Tibial nerve (tissue), 4 donors: ENCODE measurements at regions not wholly inside any gene's neighbourhood (a gene's known extent, or its start where the extent isn't known, plus 50 kb on each side); places are given as distances from the start of the nearest gene placed in this dataset.
"Not testable (repeated sequence)": the region's sequence is repeated elsewhere in the genome, so short reads cannot be mapped to it uniquely, and the experiment has no call there.

Experiments
- DNase-seq, 2 donors: peaks; one replicate each; pipeline ENCODE4 v3.0.0-alpha.2; 2019; ENCODE audit warnings: low spot score in 2 of 2
- H3K27ac ChIP-seq, 4 donors: fragments of 200-600 bp; sonication (generic) in 3 of 4; one replicate each; pipeline ENCODE4 v1.5.1; 2017 to 2019; ENCODE audit warnings: mild to moderate bottlenecking in 1 of 4
- H3K27me3 ChIP-seq, 2 donors: fragments of 200-600 bp; sonication (generic) in 1 of 2; one replicate each; pipeline versions ENCODE4 v1.5.1 to v1.6.0; 2017 to 2019
- H3K36me3 ChIP-seq, 3 donors: fragments of 200-600 bp; sonication (generic); one replicate each; pipeline ENCODE4 v1.5.1; 2018 to 2019
- H3K4me1 ChIP-seq, 4 donors: fragments of 200-600 bp; sonication (generic) in 3 of 4; one replicate each; pipeline ENCODE4 v1.5.1; 2017 to 2019
- H3K4me3 ChIP-seq, 4 donors: fragments of 200-600 bp; sonication (generic) in 3 of 4; one replicate each; pipeline ENCODE4 v1.5.1; 2017 to 2019; ENCODE audit warnings: mild to moderate bottlenecking in 1 of 4, moderate library complexity in 1 of 4
- H3K9me3 ChIP-seq, 4 donors: fragments of 200-600 bp; sonication (generic) in 3 of 4; one replicate each; pipeline ENCODE4 v1.5.1; 2017 to 2019
- CTCF ChIP-seq, 5 experiments: fragments of 200-600 bp in 3 of 5; fragments of 450-650 bp in 2 of 5; sonication (generic) in 3 of 5; IDR thresholded peaks; one replicate each; pipeline ENCODE4 v1.5.1; 2016 to 2019; ENCODE audit warnings: antibody characterized with exemption in 5 of 5, mild to moderate bottlenecking in 3 of 5, moderate library complexity in 2 of 5
- EP300 ChIP-seq, 2 donors: sonication (generic); formaldehyde crosslinking; IDR thresholded peaks; one replicate each; pipeline ENCODE4 v1.6.1; 2017; ENCODE audit warnings: antibody characterized with exemption in 2 of 2, mild to moderate bottlenecking in 1 of 2
- POLR2A ChIP-seq, 2 donors: fragments of 450-650 bp; IDR thresholded peaks; one replicate each; pipeline ENCODE4 v1.6.1; 2017; ENCODE audit warnings: antibody characterized with exemption in 2 of 2, mild to moderate bottlenecking in 2 of 2, moderate library complexity in 2 of 2
- WGBS, 2 donors: methylation state at CpG; one replicate each; pipeline ENCODE4 v1.1.5; 2018; 5-methylcytosine and 5-hydroxymethylcytosine counted together

GRCh38 chr6:82619573-82619972, 256.0 kb downstream of the TPBG start:
- Histone ChIP-seq H3K4me1 (no peaks in the 10 kb centered on the region), H3K27ac (no peak overlapping the region), H3K4me3 (no peak overlapping the region), H3K9me3 (no peaks in the 10 kb centered on the region), H3K27me3 (no peaks in the 10 kb centered on the region), H3K36me3 (no peaks in the 10 kb centered on the region)
- DNase-seq = no peak
- TF ChIP-seq CTCF (IDR thresholded peaks at IDR 0.05) (no peak), POLR2A (IDR thresholded peaks at IDR 0.05) (no peak), EP300 (IDR thresholded peaks at IDR 0.05) (no peak)

DNA sequence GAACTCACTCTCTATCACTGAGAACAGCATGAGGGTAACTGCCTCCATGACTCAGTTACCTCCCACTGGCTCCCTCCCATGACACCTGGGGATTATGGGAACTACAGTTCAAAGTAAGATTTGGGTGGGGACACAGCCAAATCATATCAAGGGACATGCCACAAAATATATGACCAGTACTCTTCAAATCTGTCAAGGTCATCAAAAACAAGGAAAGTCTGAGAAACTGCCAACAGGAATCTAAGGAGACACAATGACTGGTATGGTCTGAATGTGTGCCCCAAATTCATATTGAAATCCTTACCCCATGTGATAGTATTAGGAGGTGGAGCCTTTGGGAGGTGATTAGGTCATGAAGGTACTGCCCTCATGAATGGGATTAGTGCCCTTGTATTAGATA, 258.8 kb downstream of the TPBG start:
- H3K27ac ChIP-seq = no peak overlapping the region
- no peaks in the 10 kb centered on the region for H3K36me3 ChIP-seq
- no peak for DNase-seq
- H3K4me1 ChIP-seq = no peaks in the 10 kb centered on the region
- no peak overlapping the region for H3K4me3 ChIP-seq
- no peaks in the 10 kb centered on the region for H3K27me3 ChIP-seq
- TF ChIP-seq EP300 (IDR thresholded peaks at IDR 0.05) (no peak), CTCF (IDR thresholded peaks at IDR 0.05) (no peak), POLR2A (IDR thresholded peaks at IDR 0.05) (no peak)
- H3K9me3 ChIP-seq = no peaks in the 10 kb centered on the region

DNA sequence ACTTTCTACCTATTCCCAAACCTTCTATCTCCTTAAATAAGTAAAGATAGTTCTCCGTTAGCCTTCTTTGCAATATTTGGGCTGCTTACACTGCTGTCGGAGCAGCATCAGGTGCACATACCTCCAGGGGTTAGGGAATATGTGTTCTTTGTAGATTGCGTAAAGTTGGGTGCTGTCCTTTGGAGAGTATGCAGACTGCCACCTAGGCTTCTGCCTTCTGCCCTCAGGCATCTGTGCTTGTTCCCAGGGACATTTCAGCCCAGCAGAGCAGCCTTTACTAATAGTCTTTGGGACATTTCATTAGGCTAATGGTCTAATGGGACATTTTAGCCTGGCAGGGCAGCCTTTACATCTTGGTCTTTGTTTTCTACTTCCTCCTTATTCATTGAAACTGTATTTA, 260.6 kb downstream of the TPBG start:
- H3K36me3 ChIP-seq = no peaks in the 10 kb centered on the region
- H3K4me1 ChIP-seq = no peaks in the 10 kb centered on the region
- TF ChIP-seq EP300 (IDR thresholded peaks at IDR 0.05) (no peak), POLR2A (IDR thresholded peaks at IDR 0.05) (no peak), CTCF (IDR thresholded peaks at IDR 0.05) (no peak)
- DNase-seq = no peak
- no peak overlapping the region for H3K27ac ChIP-seq
- no peaks in the 10 kb centered on the region for H3K27me3 ChIP-seq
- WGBS, 2 donors = 88 to 89% methylated on average over 3 of the region's 3 CpGs
- H3K9me3 ChIP-seq = no peaks in the 10 kb centered on the region
- no peak overlapping the region for H3K4me3 ChIP-seq

- not testable (repeated sequence) for H3K27me3 ChIP-seq, H3K36me3 ChIP-seq, H3K9me3 ChIP-seq, H3K4me1 ChIP-seq, DNase-seq, H3K27ac ChIP-seq, H3K4me3 ChIP-seq
- 93 to 97% methylated on average over 2 of the region's 2 CpGs for WGBS, 2 donors
These were observed 263.3 kb downstream of the TPBG start for GRCh38 chr6:82626946-82627345.

DNA sequence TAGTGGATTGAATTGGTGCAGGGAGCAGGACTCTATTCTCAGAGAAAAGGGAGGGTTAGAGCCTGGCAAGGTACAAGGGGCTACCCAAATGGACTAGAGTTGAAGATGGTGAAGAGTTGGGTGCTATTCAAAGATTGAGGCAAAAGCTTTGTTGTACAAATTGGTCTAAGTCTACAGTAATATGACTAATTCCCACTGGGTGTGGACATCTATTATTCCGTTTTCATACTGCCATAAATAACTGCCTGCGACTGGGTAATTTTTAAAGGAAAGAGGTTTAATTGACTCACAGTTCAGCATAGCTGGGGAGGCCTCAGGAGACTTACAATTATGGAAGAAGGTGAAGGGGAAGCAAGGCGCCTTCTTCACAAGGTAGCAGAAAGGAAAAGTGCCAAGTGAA, 266.3 kb downstream of the TPBG start:
- Histone ChIP-seq H3K4me1 (no peaks in the 10 kb centered on the region), H3K9me3 (peaks cover 0 to 5% (median 0%) of the 10 kb centered on the region in 4 donors), H3K27ac (no peak overlapping the region), H3K36me3 (no peaks in the 10 kb centered on the region), H3K4me3 (no peak overlapping the region), H3K27me3 (no peaks in the 10 kb centered on the region)
- DNase-seq = no peak
- no peak for TF ChIP-seq CTCF (IDR thresholded peaks at IDR 0.05)
- no peak for TF ChIP-seq POLR2A (IDR thresholded peaks at IDR 0.05)
- no peak for TF ChIP-seq EP300 (IDR thresholded peaks at IDR 0.05)
- 90 to 93% methylated on average over 3 of the region's 3 CpGs for whole genome bisulfite sequencing, 2 donors

- H3K9me3 ChIP-seq = peaks cover 0 to 10% (median 0%) of the 10 kb centered on the region in 4 donors
- no peak overlapping the region for H3K27ac ChIP-seq
- 83 to 96% methylated on average over 1 of the region's 1 CpG for WGBS, 2 donors
- TF ChIP-seq CTCF (IDR thresholded peaks at IDR 0.05) (no peak), POLR2A (IDR thresholded peaks at IDR 0.05) (no peak), EP300 (IDR thresholded peaks at IDR 0.05) (no peak)
- no peaks in the 10 kb centered on the region for H3K27me3 ChIP-seq
- no peaks in the 10 kb centered on the region for H3K36me3 ChIP-seq
- no peak for DNase-seq
- no peak overlapping the region for H3K4me3 ChIP-seq
- no peaks in the 10 kb centered on the region for H3K4me1 ChIP-seq
These were observed 278.1 kb downstream of the TPBG start for GRCh38 chr6:82641677-82642076.
